ENCODE measurements at regions not wholly inside any gene's neighbourhood (a gene's known extent, or its start where the extent isn't known, plus 50 kb on each side); places are given as distances from the start of the nearest gene placed in this dataset.

GRCh38 chr5:112668016-112668415, 69.7 kb upstream of the APC start:
- intact Hi-C loops (cut with DNase I; ENCODE audit: low total_unique reads) = no loop called here
- no peak overlapping the region for H3K27ac ChIP-seq
- H3K9me3 ChIP-seq = no peaks in the 10 kb centered on the region
- no peak for TF ChIP-seq POLR2AphosphoS5 (IDR thresholded peaks at IDR 0.05)
- whole genome bisulfite sequencing, 5 donors = 90 to 94% (median 92%) methylated on average over 4 of the region's 4 CpGs
- no peaks in the 10 kb centered on the region for H3K36me3 ChIP-seq
- H3K4me1 ChIP-seq = no peaks in the 10 kb centered on the region
- no peak overlapping the region for H3K4me3 ChIP-seq
- no peak for DNase-seq
- H3K27me3 ChIP-seq = no peaks in the 10 kb centered on the region

- H3K4me3 ChIP-seq = no peak overlapping the region
- DNase-seq = no peak
- H3K36me3 ChIP-seq = no peaks in the 10 kb centered on the region
- H3K4me1 ChIP-seq = no peaks in the 10 kb centered on the region
- no peak for TF ChIP-seq EP300 (IDR thresholded peaks at IDR 0.05)
- no peak for TF ChIP-seq POLR2AphosphoS5 (IDR thresholded peaks at IDR 0.05)
- no peak for TF ChIP-seq POLR2A (IDR thresholded peaks at IDR 0.05)
- TF ChIP-seq CTCF (IDR thresholded peaks at IDR 0.05) = no peak
- H3K27me3 ChIP-seq = no peaks in the 10 kb centered on the region
- no peaks in the 10 kb centered on the region for H3K9me3 ChIP-seq
- H3K27ac ChIP-seq = no peak overlapping the region
- 94 to 99% (median 97%) methylated on average over 3 of the region's 3 CpGs for WGBS, 5 donors
- intact Hi-C loops (cut with DNase I; ENCODE audit: low total_unique reads) = no loop called here
These were observed 68.8 kb upstream of the APC start for GRCh38 chr5:112668911-112669310.

GRCh38 chr5:112669328-112669963, 68.2 kb upstream of the APC start:
- Histone ChIP-seq H3K27me3 (no peaks in the 10 kb centered on the region), H3K36me3 (no peaks in the 10 kb centered on the region), H3K27ac (no peak overlapping the region), H3K4me1 (no peaks in the 10 kb centered on the region), H3K9me3 (no peaks in the 10 kb centered on the region), H3K4me3 (no peak overlapping the region)
- peak in 1 of 2 donors; percentile 48 for DNase-seq
- TF ChIP-seq CTCF (IDR thresholded peaks at IDR 0.05) (no peak), POLR2A (IDR thresholded peaks at IDR 0.05) (no peak), EP300 (IDR thresholded peaks at IDR 0.05) (no peak), POLR2AphosphoS5 (IDR thresholded peaks at IDR 0.05) (no peak)
- 70 to 84% (median 76%) methylated on average over 5 of the region's 5 CpGs for WGBS, 5 donors
- intact Hi-C loops (cut with DNase I; ENCODE audit: low total_unique reads) = no loop called here

GRCh38 chr5:112671687-112672086, 66.0 kb upstream of the APC start:
- no peaks in the 10 kb centered on the region for H3K27me3 ChIP-seq
- H3K9me3 ChIP-seq = no peaks in the 10 kb centered on the region
- no peak for TF ChIP-seq EP300 (IDR thresholded peaks at IDR 0.05)
- no peak for TF ChIP-seq POLR2AphosphoS5 (IDR thresholded peaks at IDR 0.05)
- no peak for TF ChIP-seq CTCF (IDR thresholded peaks at IDR 0.05)
- H3K27ac ChIP-seq = no peak overlapping the region
- no peaks in the 10 kb centered on the region for H3K4me1 ChIP-seq
- H3K36me3 ChIP-seq = no peaks in the 10 kb centered on the region
- no peak for DNase-seq
- H3K4me3 ChIP-seq = no peak overlapping the region
- intact Hi-C loops (cut with DNase I; ENCODE audit: low total_unique reads) = no loop called here

- peak in 1 of 2 donors; percentile 29 for DNase-seq
- Histone ChIP-seq H3K27me3 (peaks cover 0 to 3% (median 0%) of the 10 kb centered on the region in 3 donors), H3K9me3 (no peaks in the 10 kb centered on the region), H3K4me3 (no peak overlapping the region), H3K27ac (no peak overlapping the region), H3K4me1 (peaks cover 0 to 5% (median 0%) of the 10 kb centered on the region in 4 donors), H3K36me3 (no peaks in the 10 kb centered on the region)
- intact Hi-C loops (cut with DNase I; ENCODE audit: low total_unique reads) = no loop called here
- TF ChIP-seq CTCF (IDR thresholded peaks at IDR 0.05) (no peak), POLR2A (IDR thresholded peaks at IDR 0.05) (no peak), POLR2AphosphoS5 (IDR thresholded peaks at IDR 0.05) (no peak), EP300 (IDR thresholded peaks at IDR 0.05) (no peak)
- WGBS, 5 donors = 46 to 74% (median 62%) methylated on average over 1 of the region's 1 CpG
These were observed 56.2 kb upstream of the APC start for GRCh38 chr5:112681481-112681908.

All from stomach (tissue), 8 donors.